ENCODE measurements at regions not wholly inside any gene's neighbourhood (a gene's known extent, or its start where the extent isn't known, plus 50 kb on each side); places are given as distances from the start of the nearest gene placed in this dataset.

DNA sequence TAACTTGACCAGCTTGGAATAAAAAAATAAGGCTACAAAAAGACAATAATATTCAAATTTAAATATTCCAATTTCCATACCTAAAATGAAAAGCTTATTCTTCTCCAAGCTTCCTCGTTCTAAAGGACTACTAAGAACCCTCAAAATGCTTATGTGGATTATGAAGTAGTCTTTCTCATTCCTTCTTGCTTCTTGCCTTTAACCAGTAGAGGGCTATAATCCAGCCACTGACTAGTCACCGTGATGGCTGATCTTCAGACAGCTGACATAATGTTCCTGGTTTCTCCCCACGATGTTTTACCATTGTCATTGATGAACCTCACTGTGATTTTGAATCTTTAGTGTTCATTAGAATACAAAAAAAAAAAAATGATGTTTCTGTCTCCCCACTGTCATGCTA is 515.3 kb downstream of the TLE1 start:
- DNase-seq: no peak

DNA sequence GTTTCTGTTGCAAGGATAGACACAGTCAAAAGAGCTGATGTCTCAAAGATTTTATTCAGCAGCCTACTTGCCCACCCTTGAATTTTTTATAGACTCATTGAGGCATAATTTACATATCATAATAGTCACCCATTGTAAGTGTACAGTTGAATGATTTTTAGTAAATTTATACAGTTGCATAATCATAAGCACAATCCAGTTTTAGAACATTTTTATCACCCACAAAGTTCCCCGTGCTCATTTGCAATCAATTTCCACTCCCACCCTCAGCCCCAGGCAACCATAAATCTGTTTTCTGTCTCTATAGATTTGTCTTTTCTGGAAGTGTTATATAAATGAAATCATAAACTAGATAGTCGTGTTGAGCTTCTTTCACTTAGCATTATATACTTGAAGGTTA is 517.7 kb downstream of the TLE1 start:
- no peak for DNase-seq

DNA sequence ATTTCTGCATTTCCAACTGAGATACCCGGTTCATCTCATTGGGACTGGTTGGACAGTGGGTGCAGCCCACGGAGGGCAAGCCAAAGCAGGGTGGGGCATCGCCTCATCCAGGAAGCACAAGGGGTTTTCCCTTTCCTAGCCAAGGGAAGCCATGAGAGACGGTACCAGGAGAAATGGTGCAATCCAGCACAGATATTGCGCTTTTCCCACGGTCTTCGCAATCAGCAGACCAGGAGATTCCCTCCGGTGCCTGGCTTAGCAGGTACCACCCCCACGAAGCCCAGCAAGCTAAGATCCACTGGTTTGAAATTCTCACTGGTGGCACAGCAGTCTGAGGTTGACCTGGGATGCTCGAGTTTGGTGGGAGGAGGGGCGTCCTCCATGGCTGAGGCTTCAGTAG is 527.0 kb downstream of the TLE1 start:
- DNase-seq: no peak

DNA sequence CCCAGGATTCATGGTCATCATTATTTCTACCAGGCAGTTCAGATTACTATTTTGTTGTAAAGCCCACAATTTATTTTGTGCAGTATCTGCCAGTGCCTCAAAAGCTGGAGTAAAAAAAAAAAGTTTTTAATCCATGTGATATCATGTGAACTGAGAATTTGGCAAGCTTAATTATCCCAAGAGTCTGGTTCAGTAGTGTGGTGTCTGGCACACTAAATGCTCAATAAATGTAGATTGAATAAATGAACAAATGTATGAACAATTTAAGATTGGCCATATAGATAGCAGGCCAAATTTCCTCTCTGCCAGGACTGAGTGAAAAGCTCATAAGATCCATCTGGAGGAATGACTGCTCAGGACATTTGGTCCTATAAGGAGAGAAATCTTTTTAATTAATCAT is 533.0 kb downstream of the TLE1 start:
- no peak for DNase-seq

DNA sequence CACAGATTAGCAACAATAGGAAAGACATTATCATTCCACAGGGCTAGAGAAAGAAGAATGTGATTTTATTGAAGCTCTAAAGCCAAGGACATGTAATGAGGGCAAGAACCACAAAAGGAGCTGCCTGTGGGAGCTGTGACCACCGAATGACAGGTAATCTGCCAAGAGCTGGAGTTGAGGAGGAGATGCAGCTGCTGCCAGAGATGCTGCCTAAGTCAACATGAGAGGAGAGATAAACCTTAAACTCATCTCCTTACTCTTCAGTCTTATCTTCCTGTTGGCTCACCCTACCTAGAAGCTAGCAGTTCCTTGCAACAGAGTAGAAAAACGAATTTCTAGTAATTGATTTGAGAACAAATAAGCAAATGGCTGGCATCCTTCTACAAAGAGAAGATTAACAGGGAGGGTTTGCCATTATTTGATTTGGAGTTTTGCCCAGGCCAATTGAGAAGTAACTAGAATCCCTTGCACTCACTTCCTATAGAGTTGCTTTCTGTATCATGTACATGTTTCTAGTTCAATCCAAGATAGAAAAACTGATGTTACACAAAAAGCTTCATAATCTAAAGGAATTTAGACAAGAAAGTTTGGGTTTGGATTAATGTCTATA is 539.2 kb downstream of the TLE1 start:
- no peak for DNase-seq

DNA sequence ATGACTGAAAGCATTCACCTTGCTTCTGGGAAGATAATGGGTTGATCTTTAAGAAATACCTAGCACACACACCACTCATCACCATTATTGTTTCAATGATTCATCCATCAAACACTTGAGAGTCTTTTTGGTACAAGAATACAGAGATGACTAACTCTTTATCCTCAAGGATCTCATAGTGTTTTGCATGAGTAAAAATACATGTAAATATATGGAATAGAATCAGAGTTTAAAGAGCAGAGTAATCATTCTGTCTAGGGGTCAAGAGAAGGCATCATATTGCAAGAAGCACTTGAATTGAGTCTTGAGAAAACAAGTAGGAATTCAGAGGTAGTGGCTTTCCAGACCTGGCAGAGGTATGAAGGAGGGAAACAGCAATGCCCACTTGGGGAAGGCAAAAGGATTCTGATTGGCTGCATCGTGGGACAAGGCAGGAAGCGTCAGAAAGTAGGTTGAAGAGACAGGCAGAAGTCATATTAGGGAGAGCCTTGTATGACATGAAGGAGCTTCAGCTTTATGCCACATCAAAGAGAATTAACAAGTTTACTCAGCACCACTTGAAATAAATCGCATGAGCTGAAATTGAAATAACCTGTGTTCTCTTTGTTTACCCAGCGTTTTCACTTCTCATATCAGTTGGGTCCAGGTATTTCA is 542.5 kb downstream of the TLE1 start:
- DNase-seq: no peak

DNA sequence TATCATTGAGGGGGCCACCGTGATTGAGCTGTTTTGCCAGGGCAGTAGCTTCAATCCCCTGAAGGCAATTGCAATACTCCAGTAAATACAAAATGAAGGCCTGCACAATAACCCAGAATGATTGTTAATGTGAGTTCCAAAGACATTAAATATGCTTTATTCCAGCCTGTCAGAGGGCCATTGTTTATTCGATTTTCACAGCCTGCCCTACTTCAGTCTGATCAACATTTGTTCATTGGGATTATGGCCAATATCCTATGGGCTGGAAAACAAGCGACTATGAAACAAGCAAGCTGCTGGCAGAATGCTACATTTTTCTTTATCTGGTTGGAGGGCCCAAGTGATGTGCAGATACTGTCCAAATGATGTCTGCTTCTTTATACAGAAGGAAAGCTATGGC is 543.1 kb downstream of the TLE1 start:
- no peak for DNase-seq

DNA sequence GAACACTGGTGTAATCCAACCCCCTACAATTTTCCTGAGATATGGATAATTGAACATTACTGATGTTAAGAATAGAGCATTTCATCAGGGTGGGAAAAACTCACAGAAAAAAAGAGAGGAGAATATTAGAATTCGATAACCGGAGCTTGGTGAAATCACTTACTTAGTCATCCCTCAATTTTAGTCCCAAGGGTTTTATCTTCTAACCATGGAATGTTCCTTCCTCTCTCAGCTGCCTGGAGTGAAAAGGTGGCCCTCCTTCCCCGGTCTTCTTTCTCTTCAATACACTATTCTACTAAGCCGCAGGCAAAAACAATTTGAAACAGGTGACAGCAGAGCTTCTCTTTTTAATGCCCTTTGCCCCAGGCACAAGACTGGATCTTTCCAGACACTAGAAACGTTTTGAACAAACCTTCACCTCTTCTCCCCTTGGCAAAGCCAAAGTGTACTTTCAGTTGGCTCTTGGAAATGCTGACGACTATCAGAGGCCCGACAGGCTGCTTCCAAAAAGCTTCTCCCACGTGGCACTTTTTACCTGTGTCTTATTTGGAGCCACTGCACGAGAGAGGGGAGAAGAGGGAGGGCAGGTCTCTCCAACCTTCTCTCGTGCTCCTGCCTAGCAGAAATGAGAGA is 543.9 kb downstream of the TLE1 start:
- no peak for DNase-seq

DNA sequence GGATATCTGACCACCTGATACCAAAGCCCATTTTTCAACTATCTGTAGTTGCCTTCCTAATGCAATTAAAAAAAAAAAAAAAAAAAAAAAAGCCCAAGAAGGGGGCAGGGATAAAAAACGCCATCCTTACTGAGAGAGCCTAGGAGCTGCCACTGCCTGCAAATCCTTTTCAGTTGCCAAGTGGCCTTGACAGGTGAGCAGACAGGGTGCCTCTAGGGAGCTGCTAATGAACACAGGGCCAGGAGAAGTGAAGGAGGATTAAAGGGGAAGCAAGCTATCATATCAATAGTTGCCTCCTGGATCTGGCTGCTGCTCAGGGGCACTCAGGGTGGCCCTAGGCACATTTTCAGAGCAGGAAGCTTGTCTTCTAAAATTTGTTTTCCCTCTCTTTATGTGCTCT is 547.4 kb downstream of the TLE1 start:
- no peak for DNase-seq

DNA sequence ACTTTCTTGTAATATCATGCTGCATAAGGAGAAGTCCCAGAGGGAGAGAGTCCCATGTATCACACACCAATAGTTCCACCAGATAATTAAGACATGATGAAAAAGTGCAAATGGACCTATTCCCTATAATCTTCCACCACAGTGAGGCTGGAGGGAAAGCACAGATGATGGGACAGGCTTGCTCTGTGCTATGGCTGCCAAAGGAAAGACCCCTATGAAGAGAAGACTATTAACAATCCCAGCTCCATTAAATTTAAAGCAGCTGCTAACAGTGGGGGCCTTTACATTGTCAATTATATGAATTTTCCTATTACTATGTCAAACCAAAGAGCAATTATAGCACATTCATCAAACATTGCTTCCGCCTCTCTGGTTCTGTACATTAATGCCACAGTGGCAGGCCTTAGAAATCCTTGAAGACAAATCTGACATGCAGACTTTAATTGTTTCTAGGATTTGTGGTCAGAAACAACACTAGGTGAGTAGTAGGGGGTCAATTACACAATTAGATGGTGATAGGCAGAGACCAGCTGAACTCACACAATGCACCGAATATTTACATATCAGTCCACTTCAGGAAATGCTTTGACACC is 551.3 kb downstream of the TLE1 start:
- DNase-seq: no peak

DNA sequence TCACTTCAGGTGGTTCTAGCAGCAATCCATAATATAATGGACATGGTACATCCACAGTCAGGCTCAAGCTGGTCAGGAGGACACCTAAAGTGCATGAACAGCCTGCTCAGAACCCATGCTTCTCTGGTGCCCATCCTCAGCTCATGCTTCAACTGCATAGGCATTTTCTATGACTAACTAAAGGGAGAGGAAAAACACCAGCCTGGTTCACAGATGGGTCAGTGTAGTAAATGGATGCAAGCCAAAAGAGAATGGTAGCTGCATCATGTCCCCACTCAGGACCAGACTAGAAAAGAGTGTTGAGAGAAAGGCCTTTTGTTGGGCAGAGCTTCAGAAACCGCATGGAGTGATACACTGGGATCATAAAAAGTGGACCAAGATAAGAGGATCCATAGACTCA is 556.6 kb downstream of the TLE1 start:
- DNase-seq: no peak

DNA sequence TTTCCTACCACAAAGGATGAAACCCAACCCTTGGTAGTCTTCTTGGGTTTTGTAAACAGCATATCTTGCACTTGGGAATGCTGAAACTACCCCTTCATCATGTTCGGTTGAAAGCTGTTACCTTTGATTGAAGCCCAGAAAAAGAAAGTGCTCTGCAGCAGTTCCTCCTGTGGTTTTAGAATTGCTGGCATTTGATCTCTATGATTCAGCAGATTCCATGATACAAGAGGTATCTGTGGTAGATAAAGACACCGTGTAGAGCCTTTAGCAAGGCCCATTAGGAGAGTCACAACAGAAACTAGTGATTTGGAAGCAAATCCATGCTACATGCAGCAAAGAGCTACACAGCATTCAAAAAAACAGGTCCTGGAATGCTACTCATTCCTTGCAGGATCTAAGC is 557.0 kb downstream of the TLE1 start:
- no peak for DNase-seq

DNA sequence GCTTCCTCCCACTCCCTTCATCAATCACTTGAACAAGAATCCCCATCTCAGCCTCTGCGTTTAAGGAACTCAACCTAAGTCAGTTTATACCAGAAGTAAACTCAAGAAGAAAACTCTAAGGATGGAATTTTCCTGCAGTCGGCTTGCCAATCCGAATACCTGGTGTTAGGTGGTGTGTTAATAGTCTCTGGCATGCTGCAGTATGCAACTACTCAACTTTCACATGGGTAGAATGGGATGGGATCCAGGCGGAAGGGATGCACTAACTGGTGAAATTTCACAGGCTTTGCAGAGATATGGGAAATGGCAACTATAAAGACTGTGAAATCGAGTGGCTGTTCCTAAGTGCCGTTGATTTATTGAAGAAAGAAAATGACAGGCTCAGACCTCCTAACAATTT is 560.6 kb downstream of the TLE1 start:
- DNase-seq: no peak

DNA sequence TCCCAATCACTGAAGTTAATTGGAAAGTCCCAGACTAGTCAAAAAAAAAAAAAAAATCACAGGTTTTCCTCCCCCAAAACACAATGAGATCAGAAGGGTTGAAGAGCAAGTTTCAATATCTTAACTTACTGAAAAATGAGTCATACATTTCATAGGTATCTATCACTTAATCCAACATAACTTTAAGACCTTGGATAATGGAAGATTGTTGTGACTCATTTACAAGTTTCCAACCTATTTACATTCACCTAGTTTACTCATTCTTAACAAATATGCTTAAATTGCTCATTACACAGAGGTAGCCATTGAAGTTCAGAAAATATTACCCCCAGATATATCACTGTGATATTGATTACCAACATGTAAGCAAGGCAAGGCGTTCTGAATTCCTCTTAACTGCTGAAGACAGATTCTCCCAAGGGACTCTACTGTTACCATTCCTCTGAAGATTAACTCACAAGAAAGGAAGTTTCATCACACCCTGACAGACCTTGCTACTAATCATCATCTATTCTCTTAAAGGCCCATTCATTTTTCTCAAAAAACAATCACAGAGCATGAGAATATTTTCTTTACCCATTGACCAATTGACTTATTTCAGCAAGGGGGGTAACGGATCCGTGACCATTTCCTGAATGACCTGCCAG is 563.8 kb downstream of the TLE1 start:
- DNase-seq: no peak

DNA sequence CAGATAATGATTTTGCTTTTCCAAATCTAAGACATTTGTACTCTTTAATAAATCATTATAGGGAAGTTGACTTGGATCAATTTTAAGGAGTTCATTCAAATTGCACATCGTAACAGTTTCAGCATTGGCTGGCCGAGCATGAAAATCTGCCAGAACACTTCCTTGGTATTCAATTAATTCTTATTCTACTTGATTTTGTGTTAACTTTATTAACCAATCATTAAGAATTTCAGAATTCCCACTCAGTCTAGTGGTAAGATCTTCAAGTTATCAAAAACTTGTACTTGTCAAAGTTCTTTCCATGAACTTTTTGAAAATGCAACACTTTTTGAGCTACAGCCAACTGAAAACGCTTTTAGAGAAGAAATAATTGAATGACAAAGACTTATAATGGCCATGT is 565.8 kb downstream of the TLE1 start:
- DNase-seq: no peak

DNA sequence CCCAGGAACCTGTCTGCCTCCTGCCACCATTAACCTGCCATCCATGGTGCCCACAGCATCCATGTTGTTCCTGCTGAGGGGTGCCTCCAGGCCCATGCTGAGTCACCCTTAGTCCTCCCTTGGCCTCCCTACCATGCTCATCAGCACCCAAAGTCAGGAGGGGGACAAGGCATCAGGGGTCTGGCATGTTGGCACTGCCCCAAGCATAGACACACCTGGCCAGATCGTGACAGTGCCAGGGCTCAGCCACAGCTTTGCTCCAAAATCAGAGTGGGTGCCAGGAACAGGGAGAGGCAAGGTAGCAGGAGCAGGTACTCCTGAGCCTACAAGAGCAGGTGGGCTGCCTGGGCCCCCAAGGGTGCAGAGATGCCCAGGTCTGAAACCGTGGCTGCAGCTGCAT is 566.6 kb downstream of the TLE1 start:
- DNase-seq: no peak

DNA sequence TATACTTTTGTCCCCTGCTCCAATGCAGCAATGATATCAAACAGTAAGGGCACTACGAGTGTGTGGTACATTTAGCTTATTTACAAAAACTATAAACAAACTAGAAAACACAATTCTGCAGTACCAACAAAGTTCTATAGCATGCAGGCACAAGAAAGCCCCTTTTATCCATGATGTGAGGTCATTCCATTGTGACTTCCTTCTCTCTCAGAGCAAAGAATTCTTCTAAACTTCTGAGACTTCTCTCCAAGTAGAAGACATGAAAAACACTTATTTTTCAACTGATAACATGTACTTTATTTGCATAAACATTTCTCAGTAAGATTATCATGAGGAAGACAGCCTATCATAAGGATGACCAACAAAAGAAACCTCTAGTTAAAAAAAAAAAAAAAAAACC is 569.8 kb downstream of the TLE1 start:
- DNase-seq: no peak

DNA sequence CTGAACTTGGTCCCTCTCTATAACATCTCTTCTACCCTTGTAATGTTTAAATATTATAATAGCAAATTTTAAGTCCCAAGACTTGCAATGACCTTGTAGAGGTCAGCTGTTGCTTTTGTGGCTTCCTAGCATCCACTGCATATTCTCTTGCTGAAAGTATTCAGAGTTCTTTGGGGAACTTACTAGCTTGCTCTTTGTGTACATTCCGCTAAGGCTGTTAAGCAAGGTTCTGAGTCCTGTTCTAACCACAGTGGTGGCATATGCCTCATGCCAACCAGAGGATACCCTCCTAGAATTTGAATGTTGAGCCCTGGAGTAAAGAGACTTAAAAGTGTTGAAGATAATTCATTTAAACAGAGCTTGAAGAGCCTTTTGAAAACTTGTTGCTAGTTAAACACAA is 570.9 kb downstream of the TLE1 start:
- DNase-seq: no peak

DNA sequence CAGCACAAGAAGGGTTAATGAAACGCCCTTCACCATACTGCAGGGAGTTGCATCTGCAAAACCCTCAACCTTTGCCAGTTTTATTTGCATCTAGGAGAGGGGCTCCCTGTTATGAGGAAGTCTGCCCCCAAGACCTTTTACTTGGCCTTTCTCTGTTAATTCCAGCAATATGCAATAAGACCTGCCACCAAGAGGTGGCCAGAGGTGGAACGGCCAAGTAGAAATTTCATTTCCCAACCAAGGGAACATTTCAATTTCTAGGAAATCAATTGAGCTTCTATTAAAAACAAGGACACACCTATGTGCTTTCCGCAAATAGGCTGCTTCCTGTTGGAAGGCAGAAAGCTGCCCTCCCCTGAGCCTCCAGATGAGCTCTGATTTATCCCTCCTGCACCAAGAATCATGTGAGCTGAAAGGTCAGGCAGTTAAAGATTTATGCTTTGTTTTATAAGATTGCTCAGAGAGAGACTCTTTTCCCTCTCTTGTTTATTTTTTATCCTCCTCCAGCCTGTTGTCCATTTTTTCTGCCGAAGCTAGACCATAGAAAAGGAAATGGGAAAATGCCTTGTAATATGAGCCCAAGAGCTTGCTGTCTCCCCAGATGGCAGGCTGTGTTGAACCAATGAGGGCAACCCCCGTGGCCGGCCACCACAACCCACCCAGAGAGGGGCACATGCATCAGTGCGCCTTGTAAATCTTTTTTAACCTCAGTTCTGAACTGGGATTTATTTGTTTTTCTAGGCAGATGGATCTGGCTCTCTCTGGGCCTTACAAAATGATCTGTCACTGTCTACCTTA is 572.8 kb downstream of the TLE1 start:
- DNase-seq: no peak

DNA sequence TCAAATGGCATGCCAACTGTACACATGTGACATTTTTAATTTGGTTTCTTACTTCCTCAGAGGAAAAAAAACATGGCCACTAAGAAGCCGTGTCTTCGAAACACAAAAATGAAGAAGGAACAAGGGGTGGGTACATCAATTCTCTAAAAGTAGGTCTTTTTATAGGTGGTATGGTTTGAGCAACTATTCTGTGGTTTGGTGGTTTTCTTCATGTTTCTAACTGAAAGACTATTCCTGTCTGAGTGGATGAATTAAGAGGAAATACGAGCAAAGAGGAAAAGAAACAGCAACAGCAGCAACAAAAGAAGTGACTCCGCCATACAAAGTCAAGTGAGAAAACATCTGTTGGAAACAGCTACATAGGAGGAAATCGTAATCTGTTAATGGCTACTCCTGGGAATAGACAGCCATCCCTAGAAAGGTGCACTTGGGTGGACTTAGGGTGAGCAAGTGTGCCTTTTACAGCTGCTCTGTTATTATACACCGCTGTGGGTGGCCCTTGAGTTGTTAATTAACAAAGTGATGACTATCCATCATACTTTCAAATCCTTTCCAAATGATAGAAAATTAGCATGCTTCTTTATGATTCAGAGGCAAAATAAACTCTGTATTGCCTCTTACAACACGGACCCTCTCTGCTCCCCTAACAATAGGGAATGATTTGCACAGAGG is 575.8 kb downstream of the TLE1 start:
- DNase-seq: no peak

DNA sequence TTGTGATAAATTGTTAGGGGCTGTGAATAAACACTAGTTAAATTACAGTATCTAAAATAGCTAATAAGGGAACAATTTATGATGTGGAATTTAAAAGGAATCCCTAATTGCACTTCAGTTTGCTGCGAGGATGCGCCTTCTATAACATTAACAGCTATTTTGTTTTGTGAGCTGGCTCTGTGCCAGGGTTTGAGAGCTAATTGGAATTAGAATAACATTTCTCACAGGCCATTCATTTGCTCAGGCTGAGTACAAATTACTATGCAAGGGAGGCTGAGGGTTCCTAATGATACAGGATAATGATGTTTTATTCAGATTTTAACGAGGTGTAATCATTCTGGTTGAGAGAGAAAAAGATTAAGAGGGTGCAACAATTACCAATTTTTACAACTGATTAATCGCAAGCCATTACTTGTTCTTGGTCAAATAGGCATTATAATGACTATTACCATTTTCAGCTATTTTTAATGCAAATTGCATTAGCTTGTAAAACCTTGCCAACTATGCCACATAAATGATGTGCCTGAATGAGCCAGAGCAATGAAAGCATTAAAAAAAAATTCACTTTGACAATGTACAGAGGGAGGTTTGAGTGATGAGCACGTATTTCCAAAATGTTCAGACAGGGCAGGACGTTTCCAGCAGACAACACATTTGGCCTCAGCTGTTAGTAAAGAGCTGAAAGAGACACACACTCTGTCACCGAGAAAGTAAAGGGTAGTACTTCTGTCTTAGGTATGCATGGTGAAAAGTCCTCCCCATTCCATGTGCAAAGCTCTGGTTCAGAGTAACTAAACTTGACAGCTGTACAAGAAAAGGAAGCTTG is 576.5 kb downstream of the TLE1 start:
- no peak for DNase-seq
